Neuronal stem cell (in vitro differentiated cells): ENCODE measurements at regions not wholly inside any gene's neighbourhood (a gene's known extent, or its start where the extent isn't known, plus 50 kb on each side); places are given as distances from the start of the nearest gene placed in this dataset.
"Not testable (repeated sequence)": the region's sequence is repeated elsewhere in the genome, so short reads cannot be mapped to it uniquely, and the experiment has no call there.

Experiments used
- DNase-seq: peaks from one replicate; pipeline ENCODE4 v3.0.0-alpha.2; 2013; ENCODE audit warnings: low spot score
- H2AFZ ChIP-seq: one replicate; pipeline ENCODE4 v1.6.1; 2013; ENCODE audit warnings: mild to moderate bottlenecking, low read length, inconsistent platforms
- H2AK5ac ChIP-seq: 2 replicates; pipeline ENCODE4 v1.6.1; 2013; ENCODE audit warnings: low read depth, mild to moderate bottlenecking, inconsistent platforms, low read length, moderate library complexity, mixed read lengths
- H2BK120ac ChIP-seq: 2 replicates; pipeline ENCODE4 v1.6.1; 2013; ENCODE audit warnings: low read depth, mild to moderate bottlenecking, inconsistent platforms, low read length, moderate library complexity, mixed read lengths
- H2BK12ac ChIP-seq: one replicate; pipeline ENCODE4 v1.6.1; 2013; ENCODE audit warnings: low read length, inconsistent platforms
- H2BK15ac ChIP-seq: 2 replicates; pipeline ENCODE4 v1.6.1; 2013; ENCODE audit warnings: mild to moderate bottlenecking, low read length, inconsistent platforms, mixed read lengths
- H2BK5ac ChIP-seq: one replicate; pipeline ENCODE4 v1.6.1; 2013; ENCODE audit warnings: inconsistent platforms, mild to moderate bottlenecking, low read length, moderate library complexity
- H3K14ac ChIP-seq: one replicate; pipeline ENCODE4 v1.6.1; 2013; ENCODE audit warnings: low read length, inconsistent platforms
- H3K18ac ChIP-seq: 2 replicates; pipeline ENCODE4 v1.6.1; 2013; ENCODE audit warnings: low read length, inconsistent platforms
- H3K23ac ChIP-seq: 2 replicates; pipeline ENCODE4 v1.6.1; 2013; ENCODE audit warnings: low read depth, mild to moderate bottlenecking, mixed read lengths, low read length, inconsistent platforms; ENCODE audit not compliant: poor library complexity
- H3K27ac ChIP-seq: replicated peaks from 3 replicates; pipeline ENCODE4 v1.5.1; 2013; ENCODE audit warnings: low read length, inconsistent platforms
- H3K27me3 ChIP-seq, 3 experiments: 2 replicates each; pipeline ENCODE4 v1.6.1; 2013; ENCODE audit warnings: low read length in 3 of 3, mild to moderate bottlenecking in 2 of 3, inconsistent platforms in 1 of 3, low read depth in 1 of 3, mixed read lengths in 1 of 3, moderate library complexity in 1 of 3; ENCODE audit not compliant: control insufficient read depth in 3 of 3, insufficient read depth in 3 of 3
- H3K36me3 ChIP-seq, 2 donors: replicated peaks in 1 of 2; 2 replicates each; pipeline ENCODE4 v1.6.1; 2013; ENCODE audit warnings: low read length in 2 of 2; ENCODE audit not compliant: control insufficient read depth in 2 of 2, insufficient read depth in 2 of 2
- H3K4ac ChIP-seq: 2 replicates; pipeline ENCODE4 v1.6.1; 2013; ENCODE audit warnings: inconsistent platforms, mild to moderate bottlenecking, low read length, moderate library complexity
- H3K4me1 ChIP-seq, 2 donors: 1 replicate in 1 of 2; 2 replicates in 1 of 2; pipeline ENCODE4 v1.6.1; 2013; ENCODE audit warnings: low read length in 2 of 2, low read depth in 1 of 2; ENCODE audit not compliant: control insufficient read depth in 2 of 2, insufficient read depth in 1 of 2
- H3K4me2 ChIP-seq: one replicate; pipeline ENCODE4 v1.6.1; 2013; ENCODE audit warnings: mild to moderate bottlenecking, low read length, inconsistent platforms; ENCODE audit not compliant: insufficient read depth, poor library complexity, severe bottlenecking
- H3K4me3 ChIP-seq, 2 donors: 2 replicates each; pipeline ENCODE4 v1.5.1; 2013; ENCODE audit warnings: low read length in 2 of 2, mild to moderate bottlenecking in 2 of 2, inconsistent platforms in 1 of 2, moderate library complexity in 1 of 2
- H3K79me1 ChIP-seq: one replicate; pipeline ENCODE4 v1.6.1; 2013; ENCODE audit warnings: low read depth, mild to moderate bottlenecking, inconsistent platforms, low read length, moderate library complexity
- H3K9ac ChIP-seq: one replicate; pipeline ENCODE4 v1.6.1; 2013; ENCODE audit warnings: mild to moderate bottlenecking, low read depth, low read length, inconsistent platforms; ENCODE audit not compliant: poor library complexity
- H3K9me3 ChIP-seq, 2 donors: replicated peaks in 1 of 2; 2 replicates each; pipeline versions ENCODE3 to v1.6.1; 2013; ENCODE audit warnings: low read length in 2 of 2, mild to moderate bottlenecking in 2 of 2, inconsistent platforms in 1 of 2, low read depth in 1 of 2, mixed read lengths in 1 of 2, moderate library complexity in 1 of 2; ENCODE audit not compliant: control insufficient read depth in 2 of 2, insufficient read depth in 1 of 2
- H4K8ac ChIP-seq: one replicate; pipeline ENCODE4 v1.6.1; 2013; ENCODE audit warnings: low read depth, mild to moderate bottlenecking, inconsistent platforms, low read length, moderate library complexity
- H4K91ac ChIP-seq: one replicate; pipeline ENCODE4 v1.6.1; 2013; ENCODE audit warnings: low read length, low read depth, mild to moderate bottlenecking, inconsistent platforms; ENCODE audit not compliant: poor library complexity
- WGBS, 2 donors: extraction: QIAGEN DNeasy Blood & Tissue Kit; methylation state at CpG; one replicate each; pipeline ENCODE4 v1.1.7; 2013; ENCODE audit warnings: missing lambda C conversion rate in 2 of 2, mixed read lengths in 1 of 2; ENCODE audit not compliant: insufficient read length in 2 of 2, insufficient replicate concordance in 1 of 2; ENCODE audit errors: extremely low coverage in 2 of 2; 5-methylcytosine and 5-hydroxymethylcytosine counted together

DNA sequence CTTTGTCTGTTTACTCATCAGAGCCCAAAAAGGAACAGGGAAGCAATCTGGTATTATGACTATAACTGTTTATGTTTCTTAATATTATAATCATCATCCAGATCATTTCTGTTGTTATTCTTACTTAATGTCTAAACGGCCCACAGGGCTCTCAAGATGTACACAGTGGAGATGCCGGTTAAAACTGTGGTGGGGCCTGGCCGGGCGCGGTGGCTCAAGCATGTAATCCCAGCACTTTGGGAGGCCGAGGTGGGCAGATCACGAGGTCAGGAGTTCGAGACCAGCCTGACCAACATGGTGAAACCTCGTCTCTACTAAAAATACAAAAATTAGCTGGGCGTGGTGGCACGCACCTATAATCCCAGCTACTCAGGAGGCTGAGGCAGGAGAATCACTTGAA is 381.2 kb upstream of the CAMK1G start:
- not testable (repeated sequence) for H2AK5ac ChIP-seq, H3K9me3 ChIP-seq, H3K18ac ChIP-seq, H2BK12ac ChIP-seq, H2BK120ac ChIP-seq, H3K27ac ChIP-seq, H3K4me3 ChIP-seq, H3K79me1 ChIP-seq, H3K4ac ChIP-seq, H3K14ac ChIP-seq, H3K4me2 ChIP-seq, H3K4me1 ChIP-seq, H3K36me3 ChIP-seq, H4K8ac ChIP-seq, H2BK15ac ChIP-seq, H2AFZ ChIP-seq, H3K27me3 ChIP-seq, DNase-seq, H4K91ac ChIP-seq, H3K23ac ChIP-seq, H2BK5ac ChIP-seq, H3K9ac ChIP-seq
- WGBS, 2 donors = no CpG with 5 or more reads among the region's 11 CpGs

DNA sequence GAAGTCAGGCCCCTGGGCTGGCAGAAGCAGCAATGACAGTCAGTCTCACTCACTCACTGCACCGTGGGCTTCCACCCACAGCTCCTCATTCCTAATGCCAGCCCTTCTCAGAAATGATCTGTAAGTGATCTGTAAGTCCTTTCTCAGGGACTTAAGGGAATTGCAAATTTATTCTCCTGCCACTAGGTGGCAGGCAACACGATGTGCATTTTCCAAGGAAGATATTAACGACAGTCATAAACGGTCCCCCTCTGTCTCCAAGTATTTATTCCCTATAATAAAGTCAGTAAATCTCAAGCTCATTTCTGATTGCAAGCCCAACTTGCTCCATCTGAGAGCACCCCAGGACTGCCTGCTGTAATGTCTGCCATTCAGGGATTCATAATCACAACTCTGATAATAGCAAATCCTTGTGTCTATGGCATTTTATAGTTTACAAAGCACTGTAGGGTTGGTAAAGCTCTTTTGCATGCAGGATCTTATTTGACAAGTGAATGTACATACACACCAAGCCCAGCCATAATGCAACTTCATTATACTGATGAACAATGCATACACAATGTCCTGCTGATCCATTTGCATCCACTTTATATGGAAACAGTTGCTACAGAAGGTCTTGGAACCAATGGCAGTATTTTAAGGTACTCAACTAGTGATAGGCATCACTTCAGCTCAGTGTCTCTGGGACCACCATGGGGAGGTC is 380.5 kb upstream of the CAMK1G start:
- H3K4ac ChIP-seq = no peak overlapping the region
- no peak overlapping the region for H4K91ac ChIP-seq
- H3K23ac ChIP-seq = no peak overlapping the region
- no peak overlapping the region for H3K4me3 ChIP-seq
- no peak overlapping the region for H3K4me2 ChIP-seq
- no peak overlapping the region for H2BK120ac ChIP-seq
- H3K9me3 ChIP-seq = no peaks in the 10 kb centered on the region
- H3K79me1 ChIP-seq = no peaks in the 10 kb centered on the region
- H3K18ac ChIP-seq = no peak overlapping the region
- WGBS, 2 donors = no CpG with 5 or more reads among the region's 4 CpGs
- no peak overlapping the region for H2BK15ac ChIP-seq
- H2AK5ac ChIP-seq = no peak overlapping the region
- no peak overlapping the region for H2AFZ ChIP-seq
- H4K8ac ChIP-seq = no peak overlapping the region
- no peak overlapping the region for H2BK5ac ChIP-seq
- H2BK12ac ChIP-seq = no peak overlapping the region
- H3K36me3 ChIP-seq = no peaks in the 10 kb centered on the region
- H3K4me1 ChIP-seq = peaks cover 0 to 8% of the 10 kb centered on the region in 2 donors
- H3K9ac ChIP-seq = no peak overlapping the region
- peaks cover 0 to 13% (median 0%) of the 10 kb centered on the region in 3 experiments for H3K27me3 ChIP-seq
- H3K27ac ChIP-seq = no peak overlapping the region
- no peak overlapping the region for H3K14ac ChIP-seq
- DNase-seq = no peak

DNA sequence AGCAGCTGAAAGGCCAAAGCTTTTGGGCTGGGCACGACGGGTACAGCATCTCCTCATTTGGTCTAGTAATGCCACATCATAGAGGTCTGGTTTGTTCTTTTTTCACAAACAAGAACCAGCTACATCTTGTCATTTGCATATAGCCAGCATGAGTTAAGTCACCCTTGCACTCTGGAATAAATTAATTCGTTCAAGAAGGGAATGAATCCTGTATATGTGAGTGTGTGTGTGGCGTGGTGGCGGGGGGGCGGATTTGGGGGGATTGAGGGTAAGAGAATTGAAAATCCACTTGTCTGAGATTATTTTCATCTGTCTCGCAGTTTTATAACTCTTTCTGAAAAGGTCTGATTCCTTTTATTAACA is 380.0 kb upstream of the CAMK1G start:
- no peak overlapping the region for H3K4ac ChIP-seq
- H3K79me1 ChIP-seq = no peaks in the 10 kb centered on the region
- H2BK5ac ChIP-seq = no peak overlapping the region
- H2BK15ac ChIP-seq = no peak overlapping the region
- H3K14ac ChIP-seq = no peak overlapping the region
- H3K18ac ChIP-seq = no peak overlapping the region
- no peak overlapping the region for H3K9ac ChIP-seq
- H3K27ac ChIP-seq = no peak overlapping the region
- no peak overlapping the region for H2AK5ac ChIP-seq
- no peak overlapping the region for H3K4me2 ChIP-seq
- 100% methylated on average over 3 of the region's 7 CpGs; no CpG with 5 or more reads in 1 of the 2 donors for WGBS, 2 donors
- H3K4me3 ChIP-seq = no peak overlapping the region
- H3K9me3 ChIP-seq = no peaks in the 10 kb centered on the region
- H3K36me3 ChIP-seq = no peaks in the 10 kb centered on the region
- no peak overlapping the region for H4K91ac ChIP-seq
- H4K8ac ChIP-seq = no peak overlapping the region
- peaks cover 0 to 9% of the 10 kb centered on the region in 2 donors for H3K4me1 ChIP-seq
- no peak overlapping the region for H3K23ac ChIP-seq
- no peak for DNase-seq
- no peak overlapping the region for H2AFZ ChIP-seq
- H2BK12ac ChIP-seq = no peak overlapping the region
- H2BK120ac ChIP-seq = no peak overlapping the region
- peaks cover 0 to 18% (median 4%) of the 10 kb centered on the region in 3 experiments for H3K27me3 ChIP-seq

DNA sequence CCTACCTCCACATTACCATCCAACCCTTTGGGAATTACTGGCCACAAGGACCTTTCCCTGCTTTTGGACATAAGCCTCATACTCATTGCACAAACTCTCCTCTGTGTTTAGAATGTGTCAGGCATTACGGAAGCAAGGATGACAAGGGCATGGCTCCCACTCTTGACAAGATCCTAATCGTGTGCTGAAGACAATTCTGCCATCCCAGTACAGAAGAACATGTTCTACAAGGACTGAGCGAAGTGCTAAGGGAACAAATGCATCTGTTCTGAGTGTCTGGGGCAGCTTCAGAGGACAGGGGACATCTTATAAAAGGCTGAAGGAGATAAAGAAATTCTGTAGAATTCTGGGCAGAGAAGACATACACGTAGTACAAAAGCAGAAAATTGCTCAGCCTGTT is 378.5 kb upstream of the CAMK1G start:
- Histone ChIP-seq H3K23ac (no peak overlapping the region), H2BK12ac (no peak overlapping the region), H3K18ac (no peak overlapping the region), H4K8ac (no peak overlapping the region), H3K27me3 (peaks cover 0 to 31% (median 5%) of the 10 kb centered on the region in 3 experiments), H3K79me1 (no peaks in the 10 kb centered on the region), H3K4me3 (no peak overlapping the region), H2AFZ (no peak overlapping the region), H2AK5ac (no peak overlapping the region), H3K9me3 (no peaks in the 10 kb centered on the region), H3K9ac (no peak overlapping the region), H3K4me1 (peaks cover 0 to 8% of the 10 kb centered on the region in 2 donors), H2BK120ac (no peak overlapping the region), H4K91ac (no peak overlapping the region), H2BK15ac (no peak overlapping the region), H2BK5ac (no peak overlapping the region), H3K27ac (no peak overlapping the region), H3K4me2 (no peak overlapping the region), H3K14ac (no peak overlapping the region), H3K4ac (no peak overlapping the region), H3K36me3 (no peaks in the 10 kb centered on the region)
- no peak for DNase-seq
- WGBS, 2 donors = no CpG with 5 or more reads among the region's 4 CpGs
